HG03469 (cell line): ENCODE measurements at regions not wholly inside any gene's neighbourhood (a gene's known extent, or its start where the extent isn't known, plus 50 kb on each side); places are given as distances from the start of the nearest gene placed in this dataset.

Source experiments
- ATAC-seq: cut with Tn5 transposase; IDR thresholded peaks from one replicate; pipeline ENCODE4 v1.9.1; 2021; ENCODE audit warnings: mild to moderate bottlenecking, moderate library complexity, moderate number of reproducible peaks; ENCODE audit not compliant: unreplicated experiment

GRCh38 chrX:124818764-124819163 lies 472.4 kb downstream of the SH2D1A start:
- ATAC-seq: no peak

- no peak for ATAC-seq
These were observed 474.4 kb downstream of the SH2D1A start for GRCh38 chrX:124820738-124821137.

GRCh38 chrX:124827258-124827845 lies 481.0 kb downstream of the SH2D1A start:
- no peak for ATAC-seq

- ATAC-seq: no peak
These were observed 483.6 kb downstream of the SH2D1A start for GRCh38 chrX:124829930-124830329.

- no peak for ATAC-seq
These were observed 482.9 kb upstream of the TEX13C start for GRCh38 chrX:124836786-124837185.

GRCh38 chrX:124842205-124842604 lies 477.5 kb upstream of the TEX13C start:
- ATAC-seq: no peak

GRCh38 chrX:124860736-124861135 lies 458.9 kb upstream of the TEX13C start:
- ATAC-seq: no peak

- no peak for ATAC-seq
These were observed 457.4 kb upstream of the TEX13C start for GRCh38 chrX:124862301-124862700.

GRCh38 chrX:124863303-124863702 lies 456.4 kb upstream of the TEX13C start:
- no peak for ATAC-seq

- ATAC-seq: no peak
These were observed 432.1 kb upstream of the TEX13C start for GRCh38 chrX:124887572-124887971.

- ATAC-seq: no peak
These were observed 423.7 kb upstream of the TEX13C start for GRCh38 chrX:124895947-124896346.

GRCh38 chrX:124902953-124903352 lies 416.7 kb upstream of the TEX13C start:
- ATAC-seq: no peak

- no peak for ATAC-seq
These were observed 409.1 kb upstream of the TEX13C start for GRCh38 chrX:124910611-124911010.

- no peak for ATAC-seq
These were observed 402.7 kb upstream of the TEX13C start for GRCh38 chrX:124917011-124917410.

GRCh38 chrX:124925681-124926080 lies 394.0 kb upstream of the TEX13C start:
- ATAC-seq: no peak

- ATAC-seq: no peak
These were observed 388.4 kb upstream of the TEX13C start for GRCh38 chrX:124931241-124931640.

- ATAC-seq: no peak
These were observed 387.7 kb upstream of the TEX13C start for GRCh38 chrX:124931958-124932357.

GRCh38 chrX:124938715-124939114 lies 381.0 kb upstream of the TEX13C start:
- ATAC-seq: no peak

- ATAC-seq: no peak
These were observed 379.1 kb upstream of the TEX13C start for GRCh38 chrX:124940531-124940930.

GRCh38 chrX:124954402-124954801 lies 365.3 kb upstream of the TEX13C start:
- no peak for ATAC-seq

GRCh38 chrX:124960454-124960853 lies 359.2 kb upstream of the TEX13C start:
- no peak for ATAC-seq

- no peak for ATAC-seq
These were observed 356.0 kb upstream of the TEX13C start, which contains the start of gene TENM1 for GRCh38 chrX:124963717-124964116. TENM1 (minus strand) TSS chrX:124963817.

- ATAC-seq: no peak
These were observed 344.2 kb upstream of the TEX13C start for GRCh38 chrX:124975456-124975855.
